Chondrocyte (in vitro differentiated cells): ENCODE measurements at regions not wholly inside any gene's neighbourhood (a gene's known extent, or its start where the extent isn't known, plus 50 kb on each side); places are given as distances from the start of the nearest gene placed in this dataset.

Experiments used
- DNase-seq: peaks from one replicate; pipeline ENCODE4 v3.0.0; 2021; ENCODE audit warnings: mixed read lengths, low spot score
- H3K27ac Mint-ChIP-seq: one replicate; pipeline ENCODE4 v1.8.0; 2021; ENCODE audit warnings: mild to moderate bottlenecking, moderate library complexity, mixed read lengths; ENCODE audit not compliant: unreplicated experiment
- H3K27me3 Mint-ChIP-seq: 2 replicates; pipeline ENCODE4 v1.8.0; 2021; ENCODE audit warnings: low read depth, mixed read lengths
- H3K36me3 Mint-ChIP-seq: 2 replicates; pipeline ENCODE4 v1.8.0; 2021; ENCODE audit warnings: low read depth, mixed read lengths
- H3K4me1 Mint-ChIP-seq: 2 replicates; pipeline ENCODE4 v1.8.0; 2021; ENCODE audit warnings: low read depth, mild to moderate bottlenecking, mixed read lengths
- H3K4me3 Mint-ChIP-seq: one replicate; pipeline ENCODE4 v1.8.0; 2021; ENCODE audit warnings: mild to moderate bottlenecking, moderate library complexity, mixed read lengths; ENCODE audit not compliant: unreplicated experiment
- H3K9me3 Mint-ChIP-seq: 2 replicates; pipeline ENCODE4 v1.8.0; 2021; ENCODE audit warnings: low read depth, mixed read lengths
- CTCF ChIP-seq: fragments of 200-600 bp; sonication (generic); IDR thresholded peaks from 2 replicates; pipeline ENCODE4 v1.5.0; 2021; ENCODE audit warnings: antibody characterized with exemption, mild to moderate bottlenecking, moderate library complexity

GRCh38 chr11:116282481-116282880, 490.3 kb downstream of the BUD13 start:
- no peak for TF ChIP-seq CTCF
- H3K27ac Mint-ChIP-seq: no peak overlapping the region
- H3K27me3 Mint-ChIP-seq: peaks cover 27% of the 10 kb centered on the region
- H3K4me1 Mint-ChIP-seq: no peaks in the 10 kb centered on the region
- H3K4me3 Mint-ChIP-seq: no peak overlapping the region
- DNase-seq: no peak
- H3K9me3 Mint-ChIP-seq: no peaks in the 10 kb centered on the region
- no peaks in the 10 kb centered on the region for H3K36me3 Mint-ChIP-seq

GRCh38 chr11:116281173-116282160, 491.3 kb downstream of the BUD13 start:
- Mint-ChIP-seq H3K9me3 (no peaks in the 10 kb centered on the region), H3K4me1 (no peaks in the 10 kb centered on the region), H3K36me3 (no peaks in the 10 kb centered on the region), H3K27me3 (peaks cover 25% of the 10 kb centered on the region), H3K27ac (no peak overlapping the region), H3K4me3 (no peak overlapping the region)
- TF ChIP-seq CTCF: peak; percentile 42
- DNase-seq: no peak

- no peak for TF ChIP-seq CTCF
- Mint-ChIP-seq H3K27ac (no peak overlapping the region), H3K4me1 (peaks cover 3% of the 10 kb centered on the region), H3K27me3 (peaks cover 23% of the 10 kb centered on the region), H3K36me3 (no peaks in the 10 kb centered on the region), H3K4me3 (no peak overlapping the region), H3K9me3 (no peaks in the 10 kb centered on the region)
- DNase-seq: no peak
These were observed 493.3 kb downstream of the BUD13 start for GRCh38 chr11:116279511-116279910.

GRCh38 chr11:116278076-116278475, 494.7 kb downstream of the BUD13 start:
- Mint-ChIP-seq H3K9me3 (no peaks in the 10 kb centered on the region), H3K36me3 (no peaks in the 10 kb centered on the region), H3K4me3 (no peak overlapping the region), H3K27me3 (peaks cover 22% of the 10 kb centered on the region), H3K4me1 (peaks cover 3% of the 10 kb centered on the region), H3K27ac (no peak overlapping the region)
- no peak for DNase-seq
- no peak for TF ChIP-seq CTCF

GRCh38 chr11:116276051-116277044, 496.4 kb downstream of the BUD13 start:
- H3K4me1 Mint-ChIP-seq: peaks cover 3% of the 10 kb centered on the region

More at GRCh38 chr11:116276051-116277044, 496.4 kb downstream of the BUD13 start:
- no peak overlapping the region for H3K27ac Mint-ChIP-seq
- no peak overlapping the region for H3K4me3 Mint-ChIP-seq
- H3K27me3 Mint-ChIP-seq: peaks cover 22% of the 10 kb centered on the region
- peak; percentile 100 for TF ChIP-seq CTCF
- H3K9me3 Mint-ChIP-seq: no peaks in the 10 kb centered on the region
- no peaks in the 10 kb centered on the region for H3K36me3 Mint-ChIP-seq
- no peak for DNase-seq
